ENCODE measurements at regions not wholly inside any gene's neighbourhood (a gene's known extent, or its start where the extent isn't known, plus 50 kb on each side); places are given as distances from the start of the nearest gene placed in this dataset.

DNA sequence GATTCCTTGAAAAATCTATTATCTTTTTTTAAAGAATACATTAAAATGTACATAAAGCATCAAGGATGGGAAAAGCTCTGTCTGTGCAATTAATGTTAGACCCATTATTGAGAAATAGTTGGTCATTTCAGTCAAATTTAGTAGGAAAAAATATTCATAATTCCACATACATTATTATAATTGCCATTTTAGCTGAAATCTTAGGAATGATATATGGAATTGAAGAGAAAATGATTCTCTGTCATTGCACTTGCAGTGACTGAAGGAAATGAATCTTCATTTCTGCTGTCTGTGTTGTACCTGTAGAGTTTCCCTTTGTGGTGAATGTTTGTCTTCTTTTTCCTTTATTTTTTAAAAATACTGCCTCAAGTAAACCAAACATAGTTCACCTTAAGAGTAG is 473.9 kb downstream of the C3orf38 start:
- H3K27me3 ChIP-seq (ENCODE audit: control insufficient read depth in 3 of 3, insufficient read depth in 3 of 3, low read length in 3 of 3) = no peaks in the 10 kb centered on the region
- H3K9ac ChIP-seq (ENCODE audit: low read depth in 1 of 3, low read length in 3 of 3) = no peak overlapping the region
- H3K4me1 ChIP-seq (ENCODE audit: control insufficient read depth in 3 of 3, insufficient read depth in 3 of 3, low read length in 3 of 3) = no peaks in the 10 kb centered on the region
- no peaks in the 10 kb centered on the region for H3K9me3 ChIP-seq (ENCODE audit: control insufficient read depth in 3 of 3, low read length in 3 of 3)
- no peak overlapping the region for H3K27ac ChIP-seq (ENCODE audit: low read depth, low read length)
- no peaks in the 10 kb centered on the region for H3K36me3 ChIP-seq (ENCODE audit: control insufficient read depth in 3 of 3, insufficient read depth in 3 of 3, low read length in 3 of 3)
- no peak overlapping the region for H3K4me3 ChIP-seq (ENCODE audit: low read length in 3 of 3)

GRCh38 chr3:88626456-88627120 is 476.8 kb downstream of the C3orf38 start:
- no peak overlapping the region for H3K27ac ChIP-seq (ENCODE audit: low read depth, low read length)
- H3K4me1 ChIP-seq (ENCODE audit: control insufficient read depth in 3 of 3, insufficient read depth in 3 of 3, low read length in 3 of 3) = no peaks in the 10 kb centered on the region
- H3K9ac ChIP-seq (ENCODE audit: low read depth in 1 of 3, low read length in 3 of 3) = no peak overlapping the region
- no peak overlapping the region for H3K4me3 ChIP-seq (ENCODE audit: low read length in 3 of 3)
- no peaks in the 10 kb centered on the region for H3K27me3 ChIP-seq (ENCODE audit: control insufficient read depth in 3 of 3, insufficient read depth in 3 of 3, low read length in 3 of 3)
- H3K36me3 ChIP-seq (ENCODE audit: control insufficient read depth in 3 of 3, insufficient read depth in 3 of 3, low read length in 3 of 3) = no peaks in the 10 kb centered on the region
- H3K9me3 ChIP-seq (ENCODE audit: control insufficient read depth in 3 of 3, low read length in 3 of 3) = no peaks in the 10 kb centered on the region

DNA sequence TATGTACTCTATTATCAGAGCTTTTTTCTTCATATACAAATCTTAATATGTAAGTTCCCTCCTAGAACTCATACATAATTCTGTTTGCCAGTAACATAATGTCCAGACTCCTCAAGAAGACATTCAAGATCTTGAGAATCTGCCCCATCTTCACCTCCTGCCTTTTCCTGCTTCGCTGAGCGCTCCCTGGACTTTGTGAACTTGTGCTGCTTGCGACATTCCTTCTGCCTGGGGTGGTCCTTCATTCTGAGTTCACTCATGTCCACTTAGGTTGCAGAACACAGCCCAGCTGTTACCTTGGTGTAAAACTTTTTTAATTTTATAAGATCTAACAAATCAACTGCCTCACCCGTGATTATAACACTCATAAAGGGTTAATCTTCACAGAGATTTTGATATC is 478.5 kb upstream of the EPHA3 start:
- Histone ChIP-seq H3K9ac (ENCODE audit: low read depth in 1 of 3, low read length in 3 of 3) (no peak overlapping the region), H3K27ac (ENCODE audit: low read depth, low read length) (no peak overlapping the region), H3K4me1 (ENCODE audit: control insufficient read depth in 3 of 3, insufficient read depth in 3 of 3, low read length in 3 of 3) (no peaks in the 10 kb centered on the region), H3K4me3 (ENCODE audit: low read length in 3 of 3) (no peak overlapping the region), H3K27me3 (ENCODE audit: control insufficient read depth in 3 of 3, insufficient read depth in 3 of 3, low read length in 3 of 3) (no peaks in the 10 kb centered on the region), H3K9me3 (ENCODE audit: control insufficient read depth in 3 of 3, low read length in 3 of 3) (no peaks in the 10 kb centered on the region), H3K36me3 (ENCODE audit: control insufficient read depth in 3 of 3, insufficient read depth in 3 of 3, low read length in 3 of 3) (no peaks in the 10 kb centered on the region)

- Histone ChIP-seq H3K4me3 (ENCODE audit: low read length in 3 of 3) (no peak overlapping the region), H3K27me3 (ENCODE audit: control insufficient read depth in 3 of 3, insufficient read depth in 3 of 3, low read length in 3 of 3) (no peaks in the 10 kb centered on the region), H3K9me3 (ENCODE audit: control insufficient read depth in 3 of 3, low read length in 3 of 3) (no peaks in the 10 kb centered on the region), H3K27ac (ENCODE audit: low read depth, low read length) (no peak overlapping the region), H3K4me1 (ENCODE audit: control insufficient read depth in 3 of 3, insufficient read depth in 3 of 3, low read length in 3 of 3) (no peaks in the 10 kb centered on the region), H3K9ac (ENCODE audit: low read depth in 1 of 3, low read length in 3 of 3) (no peak overlapping the region), H3K36me3 (ENCODE audit: control insufficient read depth in 3 of 3, insufficient read depth in 3 of 3, low read length in 3 of 3) (no peaks in the 10 kb centered on the region)
Measured at GRCh38 chr3:88632226-88632625, 475.2 kb upstream of the EPHA3 start.

DNA sequence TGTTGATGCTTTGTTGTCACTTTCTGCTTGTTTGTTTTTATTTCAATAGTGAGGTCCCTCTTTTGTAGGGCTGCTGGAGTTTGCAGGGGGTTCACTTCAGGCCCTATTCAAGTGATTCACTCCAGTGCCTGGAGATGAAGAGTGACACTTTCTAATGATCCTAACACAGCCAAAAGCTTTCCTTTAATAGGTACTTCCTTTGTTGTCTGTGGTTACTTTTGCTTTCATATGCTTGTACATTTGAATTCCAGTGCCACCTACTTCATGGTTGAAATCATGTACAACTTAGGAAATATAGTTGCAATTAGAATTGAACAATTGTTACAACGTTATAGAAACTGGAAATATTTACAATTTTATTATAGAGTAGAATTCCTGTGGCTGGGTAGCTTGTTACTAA is 466.8 kb upstream of the EPHA3 start:
- no peak overlapping the region for H3K27ac ChIP-seq (ENCODE audit: low read depth, low read length)
- H3K9ac ChIP-seq (ENCODE audit: low read depth in 1 of 3, low read length in 3 of 3) = no peak overlapping the region
- no peaks in the 10 kb centered on the region for H3K36me3 ChIP-seq (ENCODE audit: control insufficient read depth in 3 of 3, insufficient read depth in 3 of 3, low read length in 3 of 3)
- no peaks in the 10 kb centered on the region for H3K27me3 ChIP-seq (ENCODE audit: control insufficient read depth in 3 of 3, insufficient read depth in 3 of 3, low read length in 3 of 3)
- no peak overlapping the region for H3K4me3 ChIP-seq (ENCODE audit: low read length in 3 of 3)
- H3K4me1 ChIP-seq (ENCODE audit: control insufficient read depth in 3 of 3, insufficient read depth in 3 of 3, low read length in 3 of 3) = no peaks in the 10 kb centered on the region
- H3K9me3 ChIP-seq (ENCODE audit: control insufficient read depth in 3 of 3, low read length in 3 of 3) = no peaks in the 10 kb centered on the region

GRCh38 chr3:88641033-88641604 is 466.3 kb upstream of the EPHA3 start:
- H3K27me3 ChIP-seq (ENCODE audit: control insufficient read depth in 3 of 3, insufficient read depth in 3 of 3, low read length in 3 of 3) = no peaks in the 10 kb centered on the region
- H3K4me1 ChIP-seq (ENCODE audit: control insufficient read depth in 3 of 3, insufficient read depth in 3 of 3, low read length in 3 of 3) = no peaks in the 10 kb centered on the region
- no peak overlapping the region for H3K27ac ChIP-seq (ENCODE audit: low read depth, low read length)
- H3K4me3 ChIP-seq (ENCODE audit: low read length in 3 of 3) = no peak overlapping the region
- no peaks in the 10 kb centered on the region for H3K9me3 ChIP-seq (ENCODE audit: control insufficient read depth in 3 of 3, low read length in 3 of 3)
- no peaks in the 10 kb centered on the region for H3K36me3 ChIP-seq (ENCODE audit: control insufficient read depth in 3 of 3, insufficient read depth in 3 of 3, low read length in 3 of 3)
- no peak overlapping the region for H3K9ac ChIP-seq (ENCODE audit: low read depth in 1 of 3, low read length in 3 of 3)

GRCh38 chr3:88657459-88657858 is 450.0 kb upstream of the EPHA3 start:
- Histone ChIP-seq H3K27ac (ENCODE audit: low read depth, low read length) (no peak overlapping the region), H3K27me3 (ENCODE audit: control insufficient read depth in 3 of 3, insufficient read depth in 3 of 3, low read length in 3 of 3) (no peaks in the 10 kb centered on the region), H3K4me3 (ENCODE audit: low read length in 3 of 3) (no peak overlapping the region), H3K9me3 (ENCODE audit: control insufficient read depth in 3 of 3, low read length in 3 of 3) (peaks cover 0 to 2% (median 0%) of the 10 kb centered on the region in 3 donors), H3K9ac (ENCODE audit: low read depth in 1 of 3, low read length in 3 of 3) (no peak overlapping the region), H3K4me1 (ENCODE audit: control insufficient read depth in 3 of 3, insufficient read depth in 3 of 3, low read length in 3 of 3) (no peaks in the 10 kb centered on the region), H3K36me3 (ENCODE audit: control insufficient read depth in 3 of 3, insufficient read depth in 3 of 3, low read length in 3 of 3) (no peaks in the 10 kb centered on the region)

DNA sequence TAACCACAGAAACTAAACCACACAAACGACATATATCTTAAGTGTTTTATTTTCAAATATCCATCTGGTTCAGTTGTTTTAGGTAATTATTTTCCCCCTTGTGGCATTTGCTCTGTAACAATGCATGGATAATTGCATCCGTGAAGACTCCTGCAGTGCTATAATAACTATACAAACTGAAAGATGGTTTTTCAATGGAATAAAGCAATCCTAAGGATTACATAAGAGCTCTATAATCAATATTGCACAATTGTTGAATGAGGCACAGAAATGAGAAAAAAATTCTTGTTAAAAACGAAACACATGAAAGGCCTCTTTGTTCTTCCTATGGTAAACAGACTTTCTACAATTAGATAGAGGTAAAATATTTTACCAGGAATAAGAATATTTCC is 446.0 kb upstream of the EPHA3 start:
- Histone ChIP-seq H3K9me3 (ENCODE audit: control insufficient read depth in 3 of 3, low read length in 3 of 3) (peaks cover 0 to 2% (median 0%) of the 10 kb centered on the region in 3 donors), H3K4me1 (ENCODE audit: control insufficient read depth in 3 of 3, insufficient read depth in 3 of 3, low read length in 3 of 3) (no peaks in the 10 kb centered on the region), H3K4me3 (ENCODE audit: low read length in 3 of 3) (no peak overlapping the region), H3K27me3 (ENCODE audit: control insufficient read depth in 3 of 3, insufficient read depth in 3 of 3, low read length in 3 of 3) (no peaks in the 10 kb centered on the region), H3K36me3 (ENCODE audit: control insufficient read depth in 3 of 3, insufficient read depth in 3 of 3, low read length in 3 of 3) (no peaks in the 10 kb centered on the region), H3K9ac (ENCODE audit: low read depth in 1 of 3, low read length in 3 of 3) (no peak overlapping the region), H3K27ac (ENCODE audit: low read depth, low read length) (no peak overlapping the region)

GRCh38 chr3:88668180-88668579 is 439.2 kb upstream of the EPHA3 start:
- H3K9ac ChIP-seq (ENCODE audit: low read depth in 1 of 3, low read length in 3 of 3) = no peak overlapping the region
- no peaks in the 10 kb centered on the region for H3K9me3 ChIP-seq (ENCODE audit: control insufficient read depth in 3 of 3, low read length in 3 of 3)
- H3K27me3 ChIP-seq (ENCODE audit: control insufficient read depth in 3 of 3, insufficient read depth in 3 of 3, low read length in 3 of 3) = no peaks in the 10 kb centered on the region
- H3K4me3 ChIP-seq (ENCODE audit: low read length in 3 of 3) = no peak overlapping the region
- no peaks in the 10 kb centered on the region for H3K36me3 ChIP-seq (ENCODE audit: control insufficient read depth in 3 of 3, insufficient read depth in 3 of 3, low read length in 3 of 3)
- H3K4me1 ChIP-seq (ENCODE audit: control insufficient read depth in 3 of 3, insufficient read depth in 3 of 3, low read length in 3 of 3) = no peaks in the 10 kb centered on the region
- H3K27ac ChIP-seq (ENCODE audit: low read depth, low read length) = no peak overlapping the region

DNA sequence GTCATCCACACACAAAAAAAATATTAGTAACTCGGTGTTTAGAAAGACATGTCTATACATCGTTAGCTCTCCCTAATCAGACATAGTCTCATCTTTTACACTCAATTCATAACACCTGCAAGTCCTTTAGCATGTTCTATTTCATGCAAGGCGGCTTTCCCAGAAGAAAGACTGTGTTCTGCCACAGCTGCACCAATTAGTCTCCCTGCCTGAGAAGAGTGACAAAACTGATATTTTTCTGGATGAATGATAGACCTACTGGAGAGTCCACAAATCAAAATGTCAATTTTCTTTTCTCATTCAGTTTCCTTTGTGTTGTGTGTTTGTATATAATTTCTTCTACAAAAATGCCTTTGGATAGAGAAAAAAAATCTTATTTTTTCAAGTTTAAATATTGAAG is 435.8 kb upstream of the EPHA3 start:
- Histone ChIP-seq H3K27ac (ENCODE audit: low read depth, low read length) (no peak overlapping the region), H3K9ac (ENCODE audit: low read depth in 1 of 3, low read length in 3 of 3) (no peak overlapping the region), H3K27me3 (ENCODE audit: control insufficient read depth in 3 of 3, insufficient read depth in 3 of 3, low read length in 3 of 3) (no peaks in the 10 kb centered on the region), H3K4me3 (ENCODE audit: low read length in 3 of 3) (no peak overlapping the region), H3K36me3 (ENCODE audit: control insufficient read depth in 3 of 3, insufficient read depth in 3 of 3, low read length in 3 of 3) (no peaks in the 10 kb centered on the region), H3K4me1 (ENCODE audit: control insufficient read depth in 3 of 3, insufficient read depth in 3 of 3, low read length in 3 of 3) (no peaks in the 10 kb centered on the region), H3K9me3 (ENCODE audit: control insufficient read depth in 3 of 3, low read length in 3 of 3) (no peaks in the 10 kb centered on the region)

All from skeletal muscle tissue (tissue), 3 donors.